Nephron (organoid): ENCODE measurements at regions not wholly inside any gene's neighbourhood (a gene's known extent, or its start where the extent isn't known, plus 50 kb on each side); places are given as distances from the start of the nearest gene placed in this dataset.
A peak's percentile ranks its signal among the peaks of the same experiment; 100 is the strongest.
"Not testable (repeated sequence)": the region's sequence is repeated elsewhere in the genome, so short reads cannot be mapped to it uniquely, and the experiment has no call there.

Experiments used
- H3K27ac Mint-ChIP-seq, 3 experiments: 2 replicates each; pipeline ENCODE4 v1.8.0; 2020; ENCODE audit warnings: mixed read lengths in 3 of 3, mild to moderate bottlenecking in 2 of 3, moderate library complexity in 1 of 3
- H3K27me3 Mint-ChIP-seq: 2 replicates; pipeline ENCODE4 v1.8.0; 2021; ENCODE audit warnings: low read depth, mild to moderate bottlenecking, moderate library complexity, mixed read lengths
- H3K36me3 Mint-ChIP-seq: 2 replicates; pipeline ENCODE4 v1.8.0; 2020; ENCODE audit warnings: low read depth, mixed read lengths
- H3K4me1 Mint-ChIP-seq: 2 replicates; pipeline ENCODE4 v1.8.0; 2020; ENCODE audit warnings: mixed read lengths
- H3K4me3 Mint-ChIP-seq, 3 experiments: 2 replicates each; pipeline ENCODE4 v1.8.0; 2020; ENCODE audit warnings: mild to moderate bottlenecking in 3 of 3, mixed read lengths in 3 of 3, moderate library complexity in 2 of 3
- H3K9me3 Mint-ChIP-seq: 2 replicates; pipeline ENCODE4 v1.8.0; 2020; ENCODE audit warnings: mixed read lengths
- TF ChIP-seq, protein P1 (sequence below), 3 experiments: fragments of 200-600 bp; sonication (generic); IDR thresholded peaks; one replicate each; pipeline ENCODE4 v1.5.0; 2021; ENCODE audit warnings: antibody characterized with exemption in 3 of 3; ENCODE audit not compliant: unreplicated experiment in 3 of 3

DNA sequence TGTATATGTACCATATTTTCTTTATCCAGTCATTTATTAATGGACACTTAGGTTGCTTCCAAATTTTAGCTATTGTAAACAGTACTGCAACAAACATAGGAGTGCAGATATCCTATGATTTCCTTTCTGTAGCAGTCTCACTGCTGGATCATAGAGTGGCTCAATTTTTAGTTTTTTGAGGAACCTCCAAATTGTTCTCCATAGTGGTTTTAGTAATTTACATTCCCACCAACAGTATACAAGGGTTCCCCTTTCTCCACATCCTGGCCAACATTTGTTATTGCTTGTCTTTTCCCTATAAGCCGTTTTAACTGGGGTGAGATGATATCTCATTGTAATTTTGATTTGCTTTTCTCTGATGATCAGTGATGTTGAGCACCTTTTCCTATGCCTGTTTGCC lies 114.3 kb downstream of the TMEM17 start:
- Mint-ChIP-seq H3K36me3 (no peaks in the 10 kb centered on the region), H3K9me3 (peaks cover 2% of the 10 kb centered on the region), H3K27ac (no peak overlapping the region), H3K4me3 (no peak overlapping the region), H3K4me1 (no peaks in the 10 kb centered on the region), H3K27me3 (peaks cover 4% of the 10 kb centered on the region)
- TF ChIP-seq, protein P1, sequence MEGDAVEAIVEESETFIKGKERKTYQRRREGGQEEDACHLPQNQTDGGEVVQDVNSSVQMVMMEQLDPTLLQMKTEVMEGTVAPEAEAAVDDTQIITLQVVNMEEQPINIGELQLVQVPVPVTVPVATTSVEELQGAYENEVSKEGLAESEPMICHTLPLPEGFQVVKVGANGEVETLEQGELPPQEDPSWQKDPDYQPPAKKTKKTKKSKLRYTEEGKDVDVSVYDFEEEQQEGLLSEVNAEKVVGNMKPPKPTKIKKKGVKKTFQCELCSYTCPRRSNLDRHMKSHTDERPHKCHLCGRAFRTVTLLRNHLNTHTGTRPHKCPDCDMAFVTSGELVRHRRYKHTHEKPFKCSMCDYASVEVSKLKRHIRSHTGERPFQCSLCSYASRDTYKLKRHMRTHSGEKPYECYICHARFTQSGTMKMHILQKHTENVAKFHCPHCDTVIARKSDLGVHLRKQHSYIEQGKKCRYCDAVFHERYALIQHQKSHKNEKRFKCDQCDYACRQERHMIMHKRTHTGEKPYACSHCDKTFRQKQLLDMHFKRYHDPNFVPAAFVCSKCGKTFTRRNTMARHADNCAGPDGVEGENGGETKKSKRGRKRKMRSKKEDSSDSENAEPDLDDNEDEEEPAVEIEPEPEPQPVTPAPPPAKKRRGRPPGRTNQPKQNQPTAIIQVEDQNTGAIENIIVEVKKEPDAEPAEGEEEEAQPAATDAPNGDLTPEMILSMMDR (IDR thresholded peaks at IDR 0.05; ENCODE audit: unreplicated experiment in 3 of 3), result no peak

DNA sequence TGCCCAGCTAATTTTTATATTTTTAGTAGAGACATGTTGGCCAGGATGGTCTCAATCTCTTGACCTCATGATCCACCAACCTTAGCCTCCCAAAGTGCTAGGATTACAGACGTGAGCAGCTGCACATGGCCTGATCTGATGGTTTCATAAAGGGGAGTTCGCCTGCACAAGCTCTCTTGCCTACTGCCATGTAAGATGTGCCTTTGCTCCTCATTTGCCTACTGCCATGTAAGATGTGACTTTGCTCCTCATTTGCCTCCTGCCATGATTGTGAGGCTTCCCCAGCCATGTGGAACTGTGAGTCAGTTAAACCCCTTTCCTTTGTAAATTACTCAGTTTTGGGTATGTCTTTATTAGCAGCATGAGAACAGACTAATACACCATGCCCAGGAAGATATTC lies 119.6 kb downstream of the TMEM17 start:
- not testable (repeated sequence) for H3K4me3 Mint-ChIP-seq, H3K27ac Mint-ChIP-seq, H3K36me3 Mint-ChIP-seq, H3K27me3 Mint-ChIP-seq, H3K4me1 Mint-ChIP-seq
- H3K9me3 Mint-ChIP-seq, result peaks cover 13% of the 10 kb centered on the region

DNA sequence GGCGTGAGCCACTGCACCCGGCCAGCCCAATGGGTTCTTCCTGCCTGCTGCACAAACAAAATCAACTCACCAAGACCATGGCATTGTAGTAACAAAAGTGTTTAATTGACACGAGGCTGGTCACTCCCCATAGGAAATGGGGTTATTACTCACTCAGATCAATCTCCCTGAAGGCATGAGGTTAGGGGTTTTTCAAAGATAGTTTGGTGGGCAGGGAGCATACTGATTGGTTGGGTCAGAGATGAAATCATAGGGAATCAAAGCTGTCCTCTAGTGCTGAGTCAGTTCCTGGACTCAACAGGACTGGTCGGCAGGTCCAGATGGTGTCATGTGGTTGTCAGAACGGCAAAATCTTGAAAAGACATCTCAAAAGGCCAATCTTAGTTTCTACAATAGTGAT lies 122.1 kb downstream of the TMEM17 start:
- peaks cover 3% of the 10 kb centered on the region for H3K36me3 Mint-ChIP-seq
- H3K27ac Mint-ChIP-seq, result peak overlapping the region in 1 of 3 experiments; percentile 11
- H3K27me3 Mint-ChIP-seq, result peaks cover 4% of the 10 kb centered on the region
- peaks cover 8% of the 10 kb centered on the region for H3K4me1 Mint-ChIP-seq
- H3K4me3 Mint-ChIP-seq, result no peak overlapping the region
- peaks cover 13% of the 10 kb centered on the region for H3K9me3 Mint-ChIP-seq
- TF ChIP-seq, protein P1 (IDR thresholded peaks at IDR 0.05; ENCODE audit: unreplicated experiment in 3 of 3), result no peak

DNA sequence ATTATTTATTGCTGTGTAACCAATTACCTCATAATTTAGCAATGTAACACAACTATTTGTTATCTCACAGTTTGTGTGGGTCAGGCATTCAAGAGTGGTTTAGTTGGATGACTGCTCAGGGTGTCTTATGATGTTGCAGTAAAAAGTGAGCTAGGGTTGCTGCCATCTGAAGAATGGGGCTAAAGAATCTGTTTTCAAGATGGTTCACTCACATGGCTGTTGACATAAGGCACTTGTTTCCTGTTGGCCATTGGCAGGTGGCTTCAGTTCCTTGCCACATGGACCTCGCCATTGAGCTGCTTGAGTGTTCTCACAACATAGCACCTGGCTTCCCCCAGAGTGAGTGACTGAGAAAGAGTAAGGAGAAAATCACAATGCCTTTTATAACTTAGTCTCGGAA lies 123.2 kb downstream of the TMEM17 start:
- peaks cover 3% of the 10 kb centered on the region for H3K36me3 Mint-ChIP-seq
- TF ChIP-seq, protein P1 (IDR thresholded peaks at IDR 0.05; ENCODE audit: unreplicated experiment in 3 of 3), result no peak
- no peak overlapping the region for H3K4me3 Mint-ChIP-seq
- no peaks in the 10 kb centered on the region for H3K27me3 Mint-ChIP-seq
- peak overlapping the region in 1 of 3 experiments; percentile 77 for H3K27ac Mint-ChIP-seq
- peaks cover 8% of the 10 kb centered on the region for H3K4me1 Mint-ChIP-seq
- peaks cover 13% of the 10 kb centered on the region for H3K9me3 Mint-ChIP-seq

DNA sequence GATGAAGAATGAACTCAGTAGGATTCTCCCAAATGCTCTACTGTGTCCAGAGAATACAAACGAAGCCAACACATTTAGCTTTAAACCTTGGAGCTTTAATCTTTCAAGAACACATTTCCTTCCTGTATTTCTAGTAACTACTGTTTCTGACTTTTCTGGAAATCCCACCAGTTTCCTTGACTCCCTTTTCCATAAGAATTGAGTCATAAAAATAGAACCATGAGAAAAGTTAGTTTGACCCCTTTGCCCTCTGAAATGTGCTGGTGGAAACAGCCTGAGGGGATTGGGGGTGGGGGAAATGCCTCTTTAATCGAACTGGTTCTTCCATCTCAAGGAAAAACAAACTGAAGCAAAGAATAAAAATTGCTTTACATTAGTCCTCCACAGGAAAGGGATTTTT lies 123.9 kb downstream of the TMEM17 start:
- Mint-ChIP-seq H3K4me1 (peaks cover 8% of the 10 kb centered on the region), H3K4me3 (no peak overlapping the region), H3K27me3 (no peaks in the 10 kb centered on the region), H3K36me3 (peaks cover 3% of the 10 kb centered on the region), H3K27ac (peak overlapping the region in 2 of 3 experiments; percentile 38 to 77), H3K9me3 (peaks cover 13% of the 10 kb centered on the region)
- TF ChIP-seq, protein P1 (IDR thresholded peaks at IDR 0.05; ENCODE audit: unreplicated experiment in 3 of 3), result no peak

DNA sequence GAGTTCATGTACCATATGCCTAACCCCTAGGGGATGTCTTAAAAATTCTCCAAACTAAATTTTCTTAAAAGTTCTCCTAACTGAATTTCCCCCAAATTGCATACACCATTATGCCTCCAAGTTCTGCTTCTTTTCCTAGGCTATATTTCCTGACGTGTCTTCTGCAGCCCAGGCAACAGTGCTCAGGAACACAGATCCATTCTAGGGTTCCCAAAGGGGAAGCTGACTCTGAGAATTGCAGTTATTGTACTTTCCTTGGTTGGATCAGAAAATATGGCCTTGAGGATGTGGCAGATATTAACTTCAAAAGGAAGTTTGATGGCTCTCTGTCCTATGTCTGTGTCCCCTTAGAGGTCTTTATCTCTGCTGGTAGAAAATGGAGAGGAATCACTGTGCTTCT lies 124.3 kb downstream of the TMEM17 start:
- TF ChIP-seq, protein P1 (IDR thresholded peaks at IDR 0.05; ENCODE audit: unreplicated experiment in 3 of 3), result no peak
- peak overlapping the region in 2 of 3 experiments; percentile 38 to 77 for H3K27ac Mint-ChIP-seq
- no peaks in the 10 kb centered on the region for H3K27me3 Mint-ChIP-seq
- H3K4me1 Mint-ChIP-seq, result peaks cover 8% of the 10 kb centered on the region
- peaks cover 11% of the 10 kb centered on the region for H3K9me3 Mint-ChIP-seq
- peaks cover 3% of the 10 kb centered on the region for H3K36me3 Mint-ChIP-seq
- no peak overlapping the region for H3K4me3 Mint-ChIP-seq
